ENCODE measurements at regions not wholly inside any gene's neighbourhood (a gene's known extent, or its start where the extent isn't known, plus 50 kb on each side); places are given as distances from the start of the nearest gene placed in this dataset.

DNA sequence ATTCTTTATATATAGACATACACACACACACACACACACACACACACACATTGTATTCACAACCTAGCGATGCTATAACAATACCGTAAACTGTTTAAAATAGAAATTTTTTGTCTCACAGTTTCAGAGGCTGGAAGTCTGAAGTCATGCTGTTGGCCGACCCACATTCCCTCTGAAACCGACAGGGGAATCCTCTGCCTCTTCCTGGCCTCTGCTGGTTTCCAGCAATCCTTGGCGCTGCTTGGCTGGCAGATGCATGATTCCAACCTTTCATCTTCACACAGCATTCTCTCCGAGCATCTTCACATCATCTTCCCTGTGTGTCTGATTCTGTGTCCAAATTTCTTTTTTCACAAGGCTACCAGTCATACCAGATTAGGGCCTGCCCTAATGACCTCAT lies 94.8 kb downstream of the CCDC71L start:
- no peak for DNase-seq
- no peaks in the 10 kb centered on the region for H3K9me3 ChIP-seq (ENCODE audit: control insufficient read depth, insufficient read depth, low read length)
- no peaks in the 10 kb centered on the region for H3K36me3 ChIP-seq (ENCODE audit: control insufficient read depth, insufficient read depth, low read length)
- no peak for ATAC-seq
- no peak overlapping the region for H3K27ac ChIP-seq (ENCODE audit: low read length)
- H3K9me3 Mint-ChIP-seq, result no peaks in the 10 kb centered on the region
- intact Hi-C loops (cut with micrococcal nuclease), result no loop called here
- H3K27me3 ChIP-seq (ENCODE audit: control insufficient read depth, insufficient read depth, low read length), result no peaks in the 10 kb centered on the region
- H3K4me3 Mint-ChIP-seq, result no peak overlapping the region
- H3K4me1 Mint-ChIP-seq, result no peaks in the 10 kb centered on the region
- no peak for TF ChIP-seq CTCF (IDR thresholded peaks at IDR 0.05)
- H3K4me3 ChIP-seq (ENCODE audit: low read length), result no peak overlapping the region
- H3K4me1 ChIP-seq (ENCODE audit: control insufficient read depth, insufficient read depth, low read length), result no peaks in the 10 kb centered on the region
- H3K27ac Mint-ChIP-seq, result no peak overlapping the region
- no peaks in the 10 kb centered on the region for H3K36me3 Mint-ChIP-seq
- H3K27me3 Mint-ChIP-seq (ENCODE audit: low read depth in 2 of 2), result peaks cover 11 to 20% of the 10 kb centered on the region in 2 donors
- 77% methylated on average over 6 of the region's 6 CpGs for WGBS (ENCODE audit: insufficient coverage)

DNA sequence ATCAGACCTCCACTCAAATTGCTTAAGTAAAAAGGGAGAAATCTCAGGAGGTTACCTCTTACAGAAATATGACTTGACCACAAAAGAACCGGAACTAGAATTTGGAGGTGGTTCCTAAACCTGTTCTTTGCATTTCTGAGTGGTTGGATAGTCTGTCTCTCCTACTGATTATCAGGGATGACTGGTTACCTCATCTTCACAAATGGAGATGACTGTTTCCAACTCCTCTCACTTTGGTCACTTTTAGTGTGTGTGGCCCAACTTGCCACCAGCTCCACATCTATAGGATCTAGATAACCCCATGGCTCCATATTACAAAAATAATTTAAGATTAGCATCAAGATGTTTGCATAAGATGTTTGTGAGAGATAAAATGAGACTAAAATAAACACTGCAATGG lies 95.5 kb downstream of the CCDC71L start:
- Histone ChIP-seq H3K27ac (ENCODE audit: low read length) (no peak overlapping the region), H3K27me3 (ENCODE audit: control insufficient read depth, insufficient read depth, low read length) (no peaks in the 10 kb centered on the region), H3K36me3 (ENCODE audit: control insufficient read depth, insufficient read depth, low read length) (no peaks in the 10 kb centered on the region), H3K4me3 (ENCODE audit: low read length) (no peak overlapping the region), H3K9me3 (ENCODE audit: control insufficient read depth, insufficient read depth, low read length) (no peaks in the 10 kb centered on the region), H3K4me1 (ENCODE audit: control insufficient read depth, insufficient read depth, low read length) (no peaks in the 10 kb centered on the region)
- Mint-ChIP-seq H3K4me1 (no peaks in the 10 kb centered on the region), H3K36me3 (no peaks in the 10 kb centered on the region), H3K27me3 (ENCODE audit: low read depth in 2 of 2) (peaks cover 11 to 20% of the 10 kb centered on the region in 2 donors), H3K4me3 (no peak overlapping the region), H3K27ac (no peak overlapping the region), H3K9me3 (no peaks in the 10 kb centered on the region)
- ATAC-seq (no peak), DNase-seq (no peak)
- WGBS (ENCODE audit: insufficient coverage), result 100% methylated on average over 1 of the region's 1 CpG
- TF ChIP-seq CTCF (IDR thresholded peaks at IDR 0.05), result no peak
- intact Hi-C loops (cut with micrococcal nuclease), result no loop called here

GRCh38 chr7:106563466-106564150 lies 97.3 kb downstream of the CCDC71L start:
- no peak for ATAC-seq
- no peaks in the 10 kb centered on the region for H3K4me1 Mint-ChIP-seq
- WGBS (ENCODE audit: insufficient coverage), result 97% methylated on average over 3 of the region's 3 CpGs
- H3K4me1 ChIP-seq (ENCODE audit: control insufficient read depth, insufficient read depth, low read length), result no peaks in the 10 kb centered on the region
- H3K27me3 Mint-ChIP-seq (ENCODE audit: low read depth in 2 of 2), result peaks cover 11 to 29% of the 10 kb centered on the region in 2 donors
- intact Hi-C loops (cut with micrococcal nuclease), result no loop called here
- no peaks in the 10 kb centered on the region for H3K36me3 ChIP-seq (ENCODE audit: control insufficient read depth, insufficient read depth, low read length)
- no peaks in the 10 kb centered on the region for H3K9me3 ChIP-seq (ENCODE audit: control insufficient read depth, insufficient read depth, low read length)
- H3K27me3 ChIP-seq (ENCODE audit: control insufficient read depth, insufficient read depth, low read length), result no peaks in the 10 kb centered on the region
- no peak overlapping the region for H3K4me3 Mint-ChIP-seq
- H3K4me3 ChIP-seq (ENCODE audit: low read length), result no peak overlapping the region
- no peak for DNase-seq
- no peak for TF ChIP-seq CTCF (IDR thresholded peaks at IDR 0.05)
- no peak overlapping the region for H3K27ac ChIP-seq (ENCODE audit: low read length)
- H3K27ac Mint-ChIP-seq, result no peak overlapping the region
- H3K36me3 Mint-ChIP-seq, result no peaks in the 10 kb centered on the region
- H3K9me3 Mint-ChIP-seq, result no peaks in the 10 kb centered on the region
